ENCODE measurements at regions not wholly inside any gene's neighbourhood (a gene's known extent, or its start where the extent isn't known, plus 50 kb on each side); places are given as distances from the start of the nearest gene placed in this dataset.
"Not testable (repeated sequence)": the region's sequence is repeated elsewhere in the genome, so short reads cannot be mapped to it uniquely, and the experiment has no call there.

GRCh38 chr11:94236416-94236815 is 68.0 kb upstream of the IZUMO1R start:
- not testable (repeated sequence) for TF ChIP-seq POLR2A (IDR thresholded peaks at IDR 0.05); EP300 (IDR thresholded peaks at IDR 0.05; ENCODE audit: low read depth); POLR2AphosphoS5 (IDR thresholded peaks at IDR 0.05)
- TF ChIP-seq, protein P1, sequence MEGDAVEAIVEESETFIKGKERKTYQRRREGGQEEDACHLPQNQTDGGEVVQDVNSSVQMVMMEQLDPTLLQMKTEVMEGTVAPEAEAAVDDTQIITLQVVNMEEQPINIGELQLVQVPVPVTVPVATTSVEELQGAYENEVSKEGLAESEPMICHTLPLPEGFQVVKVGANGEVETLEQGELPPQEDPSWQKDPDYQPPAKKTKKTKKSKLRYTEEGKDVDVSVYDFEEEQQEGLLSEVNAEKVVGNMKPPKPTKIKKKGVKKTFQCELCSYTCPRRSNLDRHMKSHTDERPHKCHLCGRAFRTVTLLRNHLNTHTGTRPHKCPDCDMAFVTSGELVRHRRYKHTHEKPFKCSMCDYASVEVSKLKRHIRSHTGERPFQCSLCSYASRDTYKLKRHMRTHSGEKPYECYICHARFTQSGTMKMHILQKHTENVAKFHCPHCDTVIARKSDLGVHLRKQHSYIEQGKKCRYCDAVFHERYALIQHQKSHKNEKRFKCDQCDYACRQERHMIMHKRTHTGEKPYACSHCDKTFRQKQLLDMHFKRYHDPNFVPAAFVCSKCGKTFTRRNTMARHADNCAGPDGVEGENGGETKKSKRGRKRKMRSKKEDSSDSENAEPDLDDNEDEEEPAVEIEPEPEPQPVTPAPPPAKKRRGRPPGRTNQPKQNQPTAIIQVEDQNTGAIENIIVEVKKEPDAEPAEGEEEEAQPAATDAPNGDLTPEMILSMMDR (IDR thresholded peaks at IDR 0.05): not testable (repeated sequence)

Measured in transverse colon (tissue), 4 donors.